GM10266 (cell line): ENCODE measurements at regions not wholly inside any gene's neighbourhood (a gene's known extent, or its start where the extent isn't known, plus 50 kb on each side); places are given as distances from the start of the nearest gene placed in this dataset.

Experiments used
- DNase-seq: peaks from one replicate; pipeline ENCODE4 v3.0.0; 2012; ENCODE audit errors: extremely low spot score
- TF ChIP-seq, protein P1 (sequence below): IDR thresholded peaks from 2 replicates; pipeline ENCODE4 v1.5.1; 2012; ENCODE audit warnings: mild to moderate bottlenecking, low read depth; ENCODE audit not compliant: control insufficient read depth, insufficient read depth; ENCODE audit errors: missing control alignments

DNA sequence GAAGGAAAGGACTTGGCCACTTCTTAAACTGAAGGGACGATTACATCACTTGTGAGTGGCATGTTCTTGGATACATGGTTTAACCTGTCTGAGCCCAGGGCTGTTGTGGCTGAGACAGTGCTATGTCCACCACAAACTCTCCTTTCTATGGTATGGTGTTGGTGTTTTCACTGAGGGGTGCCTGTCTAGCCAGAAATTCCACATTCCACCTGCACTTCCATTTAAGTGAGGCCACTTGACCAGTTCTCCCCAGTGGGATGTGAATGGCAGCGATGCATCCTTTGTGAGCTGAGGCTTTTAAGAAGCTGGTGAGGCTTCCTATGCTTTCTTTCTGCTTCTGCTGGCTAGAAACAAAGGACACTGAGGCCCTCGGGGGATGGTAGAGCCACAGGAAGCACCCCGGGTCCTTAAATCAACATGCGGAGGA is 151.4 kb upstream of the CHD6 start:
- TF ChIP-seq, protein P1, sequence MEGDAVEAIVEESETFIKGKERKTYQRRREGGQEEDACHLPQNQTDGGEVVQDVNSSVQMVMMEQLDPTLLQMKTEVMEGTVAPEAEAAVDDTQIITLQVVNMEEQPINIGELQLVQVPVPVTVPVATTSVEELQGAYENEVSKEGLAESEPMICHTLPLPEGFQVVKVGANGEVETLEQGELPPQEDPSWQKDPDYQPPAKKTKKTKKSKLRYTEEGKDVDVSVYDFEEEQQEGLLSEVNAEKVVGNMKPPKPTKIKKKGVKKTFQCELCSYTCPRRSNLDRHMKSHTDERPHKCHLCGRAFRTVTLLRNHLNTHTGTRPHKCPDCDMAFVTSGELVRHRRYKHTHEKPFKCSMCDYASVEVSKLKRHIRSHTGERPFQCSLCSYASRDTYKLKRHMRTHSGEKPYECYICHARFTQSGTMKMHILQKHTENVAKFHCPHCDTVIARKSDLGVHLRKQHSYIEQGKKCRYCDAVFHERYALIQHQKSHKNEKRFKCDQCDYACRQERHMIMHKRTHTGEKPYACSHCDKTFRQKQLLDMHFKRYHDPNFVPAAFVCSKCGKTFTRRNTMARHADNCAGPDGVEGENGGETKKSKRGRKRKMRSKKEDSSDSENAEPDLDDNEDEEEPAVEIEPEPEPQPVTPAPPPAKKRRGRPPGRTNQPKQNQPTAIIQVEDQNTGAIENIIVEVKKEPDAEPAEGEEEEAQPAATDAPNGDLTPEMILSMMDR, result no peak
- no peak for DNase-seq

DNA sequence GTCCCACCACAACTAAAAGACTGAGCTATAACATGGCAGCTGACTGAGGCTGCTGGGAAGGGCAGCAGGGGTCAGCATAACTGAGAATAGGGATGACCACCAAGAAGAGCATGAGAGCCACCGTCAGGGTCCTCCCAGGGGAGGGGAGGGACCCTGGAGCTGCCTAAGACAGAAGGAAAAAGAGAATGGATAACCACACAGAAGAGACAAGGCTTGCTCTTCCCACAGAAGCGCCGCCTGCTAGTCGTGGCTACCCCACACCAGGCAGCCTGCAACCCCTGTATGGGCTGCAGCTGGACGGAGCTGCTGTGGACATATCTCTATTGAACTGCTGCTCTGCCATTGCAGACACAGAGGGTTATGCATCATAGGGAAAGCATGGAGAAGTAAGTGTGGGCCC is 132.0 kb upstream of the CHD6 start:
- TF ChIP-seq, protein P1, result no peak
- DNase-seq, result no peak

DNA sequence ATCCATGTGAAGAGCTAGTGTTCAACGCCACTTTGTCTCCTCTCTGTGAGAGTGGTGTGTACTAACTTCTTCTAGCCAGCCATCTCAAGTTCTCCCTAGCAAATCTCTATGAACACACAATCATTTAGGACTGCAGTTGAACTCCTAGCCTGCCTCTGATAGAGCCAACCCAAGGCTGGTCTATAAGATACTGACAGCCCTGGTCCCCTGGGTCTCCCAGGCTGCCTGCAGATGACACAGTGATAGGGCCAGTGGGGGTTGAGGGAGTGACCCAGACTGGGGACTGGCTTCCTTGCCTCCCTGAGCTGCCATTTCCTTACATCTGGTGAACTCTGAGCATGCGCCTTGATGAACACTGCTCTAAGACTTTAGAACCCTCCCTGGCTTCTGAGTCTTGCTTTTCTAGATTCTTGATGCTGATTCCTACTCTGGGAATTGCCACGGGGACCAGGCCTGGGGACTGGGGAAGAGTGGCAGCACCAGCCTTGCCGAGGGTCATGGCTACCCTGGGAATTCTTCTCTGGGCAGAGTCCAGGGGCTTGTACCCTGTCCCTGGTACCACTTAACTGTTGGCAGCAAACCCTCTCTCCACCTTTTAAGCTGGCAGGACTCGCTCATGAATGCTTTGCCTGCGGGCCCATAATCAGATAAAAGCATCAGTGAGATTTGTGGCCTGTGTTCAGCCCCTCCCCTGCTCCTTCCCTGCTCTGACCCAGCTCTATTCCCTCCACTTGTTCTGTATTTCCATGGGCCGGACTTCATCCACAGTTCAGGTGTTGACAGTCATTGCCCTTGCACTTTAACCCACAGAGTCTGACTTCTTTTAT is 130.8 kb upstream of the CHD6 start:
- TF ChIP-seq, protein P1, result no peak
- no peak for DNase-seq

DNA sequence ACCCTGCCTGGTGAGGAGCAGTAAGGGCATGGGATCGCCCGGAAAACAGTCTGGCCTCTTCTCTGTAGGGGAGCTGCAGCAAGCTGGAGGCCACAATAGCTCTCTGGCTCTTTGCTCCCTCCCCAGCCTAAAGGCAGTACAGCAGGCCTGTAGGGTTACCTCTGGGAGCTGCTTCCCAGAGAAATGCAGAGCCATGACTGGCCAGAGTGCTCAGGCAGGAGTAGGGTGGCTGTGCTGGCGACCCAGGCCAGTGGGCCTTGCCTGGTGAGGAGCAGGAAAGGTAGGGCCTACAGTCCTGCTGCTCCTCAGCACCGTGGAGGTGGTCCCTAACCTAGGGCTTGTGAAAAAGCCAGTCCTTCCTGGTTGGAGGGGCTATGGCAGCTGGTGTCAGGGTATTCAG is 129.9 kb upstream of the CHD6 start:
- TF ChIP-seq, protein P1, result no peak
- no peak for DNase-seq

DNA sequence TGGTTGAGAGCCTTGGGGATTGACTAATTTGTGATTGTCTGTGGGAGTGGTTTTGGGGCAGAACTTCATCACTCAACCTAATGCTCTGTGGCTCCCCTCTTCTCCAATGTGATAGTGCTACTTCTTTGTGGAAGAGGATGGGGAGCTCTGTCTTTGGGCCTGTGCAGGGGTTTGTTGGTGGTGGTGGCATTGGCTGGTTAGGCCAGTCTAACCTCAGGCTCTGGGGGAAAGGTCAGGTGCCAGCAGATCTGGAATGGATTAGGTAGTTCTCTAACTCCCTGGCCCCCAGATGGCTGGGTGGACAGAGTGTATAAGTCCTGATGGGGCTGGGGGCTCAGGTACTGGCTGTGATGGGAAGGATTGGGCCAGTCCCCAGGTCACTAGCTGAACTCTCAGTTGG is 129.0 kb upstream of the CHD6 start:
- DNase-seq, result no peak
- TF ChIP-seq, protein P1, result no peak

DNA sequence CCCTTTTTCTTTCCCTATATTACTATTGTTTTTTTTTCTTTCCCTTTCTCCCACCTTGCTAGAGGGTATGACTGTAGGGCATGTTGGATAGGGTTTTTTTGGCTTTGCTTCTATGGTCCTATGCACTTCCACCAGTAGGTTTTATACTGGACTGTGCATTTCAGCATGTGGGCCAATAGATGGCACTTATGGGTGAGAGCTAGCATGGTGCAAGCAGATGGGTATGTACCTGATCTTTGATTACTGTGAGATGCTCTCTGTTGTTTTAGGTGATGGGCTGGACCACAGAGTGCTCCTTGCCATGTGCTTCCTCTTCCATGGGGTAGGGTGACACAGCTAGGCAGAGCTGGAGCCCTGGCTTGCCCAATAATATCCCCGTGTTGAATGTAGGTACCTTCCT is 128.5 kb upstream of the CHD6 start:
- TF ChIP-seq, protein P1, result no peak
- no peak for DNase-seq

DNA sequence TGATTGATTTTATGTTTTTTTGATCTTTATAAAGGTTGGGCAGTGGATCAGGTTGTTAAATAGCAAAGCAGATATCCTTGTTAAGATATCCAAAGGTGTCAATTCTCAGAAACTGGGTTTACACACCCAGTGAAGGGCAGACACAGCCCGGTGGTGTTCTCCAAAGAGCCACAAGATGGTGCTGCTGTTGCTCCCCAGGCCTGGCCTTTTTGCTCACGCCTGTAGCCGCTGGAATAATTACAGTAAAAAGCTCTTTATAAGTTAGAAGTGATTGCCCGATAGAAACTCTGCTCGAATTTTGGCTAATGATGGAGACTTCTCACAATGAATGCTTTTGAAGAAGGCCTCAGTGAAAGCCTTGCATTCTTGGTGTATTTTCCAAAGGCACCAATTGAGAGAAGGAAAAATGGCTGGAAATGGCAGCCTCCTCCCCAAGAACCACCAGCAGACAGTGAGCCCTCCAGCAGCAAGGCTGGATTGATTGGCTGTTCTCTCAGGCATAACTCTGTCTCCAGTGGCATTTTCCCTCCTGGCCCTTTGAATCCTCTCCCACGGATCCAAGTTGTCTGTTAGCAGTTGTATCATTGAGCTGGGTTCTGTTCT is 120.5 kb upstream of the CHD6 start:
- DNase-seq, result peak; percentile 22
- TF ChIP-seq, protein P1, result peak; percentile 78
